ENCODE measurements at regions not wholly inside any gene's neighbourhood (a gene's known extent, or its start where the extent isn't known, plus 50 kb on each side); places are given as distances from the start of the nearest gene placed in this dataset.

GRCh38 chr12:127504874-127505273 lies 762.1 kb upstream of the TMEM132C start:
- Histone ChIP-seq H3K4me3 (replicated peaks; ENCODE audit: low read depth, low read length) (no peak overlapping the region), H3K27me3 (replicated peaks; ENCODE audit: control insufficient read depth, insufficient read depth, low read length) (no peaks in the 10 kb centered on the region), H3K36me3 (ENCODE audit: control insufficient read depth, insufficient read depth, low read length) (no peaks in the 10 kb centered on the region)
- DNase-seq (ENCODE audit: extremely low read depth, insufficient read length), result no peak
- TF ChIP-seq, protein P1, sequence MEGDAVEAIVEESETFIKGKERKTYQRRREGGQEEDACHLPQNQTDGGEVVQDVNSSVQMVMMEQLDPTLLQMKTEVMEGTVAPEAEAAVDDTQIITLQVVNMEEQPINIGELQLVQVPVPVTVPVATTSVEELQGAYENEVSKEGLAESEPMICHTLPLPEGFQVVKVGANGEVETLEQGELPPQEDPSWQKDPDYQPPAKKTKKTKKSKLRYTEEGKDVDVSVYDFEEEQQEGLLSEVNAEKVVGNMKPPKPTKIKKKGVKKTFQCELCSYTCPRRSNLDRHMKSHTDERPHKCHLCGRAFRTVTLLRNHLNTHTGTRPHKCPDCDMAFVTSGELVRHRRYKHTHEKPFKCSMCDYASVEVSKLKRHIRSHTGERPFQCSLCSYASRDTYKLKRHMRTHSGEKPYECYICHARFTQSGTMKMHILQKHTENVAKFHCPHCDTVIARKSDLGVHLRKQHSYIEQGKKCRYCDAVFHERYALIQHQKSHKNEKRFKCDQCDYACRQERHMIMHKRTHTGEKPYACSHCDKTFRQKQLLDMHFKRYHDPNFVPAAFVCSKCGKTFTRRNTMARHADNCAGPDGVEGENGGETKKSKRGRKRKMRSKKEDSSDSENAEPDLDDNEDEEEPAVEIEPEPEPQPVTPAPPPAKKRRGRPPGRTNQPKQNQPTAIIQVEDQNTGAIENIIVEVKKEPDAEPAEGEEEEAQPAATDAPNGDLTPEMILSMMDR (IDR thresholded peaks at IDR 0.05; ENCODE audit: insufficient read depth, low read length, poor library complexity, severe bottlenecking), result no peak

DNA sequence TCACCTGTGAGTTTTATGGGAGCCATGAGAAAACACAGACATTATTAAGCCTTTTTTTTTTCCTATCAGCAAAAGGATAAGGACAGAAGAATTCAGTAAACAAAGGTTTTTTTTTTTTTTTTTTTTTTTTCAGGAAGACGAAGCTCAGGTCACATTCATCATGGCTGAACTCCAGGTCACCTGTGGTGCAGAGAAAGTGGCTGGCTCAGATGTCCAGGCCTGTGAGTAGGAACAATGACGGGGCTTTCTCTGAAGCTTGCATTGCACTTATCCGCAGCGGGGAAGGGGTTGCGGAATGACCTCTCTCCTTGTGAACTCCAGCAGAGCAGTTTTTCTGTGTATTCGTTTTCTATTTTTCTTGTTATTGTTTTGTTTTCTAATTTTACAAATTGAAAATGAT lies 759.6 kb upstream of the TMEM132C start:
- no peak for DNase-seq (ENCODE audit: extremely low read depth, insufficient read length)
- Histone ChIP-seq H3K4me3 (replicated peaks; ENCODE audit: low read depth, low read length) (no peak overlapping the region), H3K27me3 (replicated peaks; ENCODE audit: control insufficient read depth, insufficient read depth, low read length) (no peaks in the 10 kb centered on the region), H3K36me3 (ENCODE audit: control insufficient read depth, insufficient read depth, low read length) (no peaks in the 10 kb centered on the region)
- TF ChIP-seq, protein P1 (IDR thresholded peaks at IDR 0.05; ENCODE audit: insufficient read depth, low read length, poor library complexity, severe bottlenecking), result no peak

DNA sequence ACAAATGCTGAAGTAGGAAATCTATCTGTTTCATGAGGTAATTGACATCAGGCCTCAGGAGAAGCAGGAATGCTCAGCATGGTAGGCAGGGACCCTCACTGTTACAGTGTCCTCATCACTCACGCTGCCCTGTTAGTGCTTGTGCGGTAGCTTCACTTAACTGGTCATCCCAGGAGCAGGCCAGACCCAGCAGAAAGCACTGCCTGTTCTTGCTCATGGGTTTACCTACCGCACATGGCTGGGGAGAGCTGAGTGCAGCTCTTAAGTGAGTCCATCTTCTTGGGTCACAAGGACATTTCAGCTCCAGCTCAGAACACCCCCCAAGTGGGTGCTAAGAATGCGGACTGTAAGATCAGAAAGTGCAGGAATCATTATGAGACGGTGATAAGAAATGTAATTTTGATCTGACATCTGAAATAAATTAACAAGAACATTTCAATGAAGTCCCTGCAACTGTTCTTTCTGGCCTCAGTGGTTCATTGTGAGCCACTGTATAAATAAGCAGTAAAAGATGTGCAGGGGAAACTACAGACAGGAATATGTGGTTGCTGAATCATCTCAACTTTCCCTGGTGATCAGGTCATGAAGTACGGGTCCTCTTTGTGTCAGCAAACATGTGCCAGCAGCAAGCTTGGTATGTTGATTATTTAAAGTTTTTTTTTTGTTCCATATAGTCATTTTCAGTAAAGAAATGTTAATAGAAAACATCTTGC lies 757.7 kb upstream of the TMEM132C start:
- no peak for DNase-seq (ENCODE audit: extremely low read depth, insufficient read length)
- Histone ChIP-seq H3K4me3 (replicated peaks; ENCODE audit: low read depth, low read length) (no peak overlapping the region), H3K27me3 (replicated peaks; ENCODE audit: control insufficient read depth, insufficient read depth, low read length) (no peaks in the 10 kb centered on the region), H3K36me3 (ENCODE audit: control insufficient read depth, insufficient read depth, low read length) (no peaks in the 10 kb centered on the region)
- TF ChIP-seq, protein P1 (IDR thresholded peaks at IDR 0.05; ENCODE audit: insufficient read depth, low read length, poor library complexity, severe bottlenecking), result no peak

DNA sequence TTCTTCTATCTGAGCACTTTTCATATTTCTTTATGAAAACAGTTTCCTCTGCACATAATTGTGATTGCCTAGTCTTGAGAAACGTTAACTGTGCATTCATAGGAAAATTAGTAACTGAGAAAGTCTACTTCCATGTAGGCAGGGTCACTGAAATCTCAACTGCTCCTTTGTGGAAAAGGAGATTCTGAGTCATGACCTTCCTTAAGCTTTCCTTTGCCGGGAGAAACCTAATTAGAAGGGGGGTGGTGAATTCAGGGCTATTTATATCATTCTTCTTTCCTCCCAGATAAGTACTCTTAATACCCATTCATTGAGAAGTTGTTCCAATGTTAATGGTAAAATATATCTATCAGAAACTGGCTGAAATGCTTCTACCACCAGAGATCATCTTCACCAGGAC lies 751.0 kb upstream of the TMEM132C start:
- H3K27me3 ChIP-seq (replicated peaks; ENCODE audit: control insufficient read depth, insufficient read depth, low read length), result no peaks in the 10 kb centered on the region
- TF ChIP-seq, protein P1 (IDR thresholded peaks at IDR 0.05; ENCODE audit: insufficient read depth, low read length, poor library complexity, severe bottlenecking), result no peak
- no peak overlapping the region for H3K4me3 ChIP-seq (replicated peaks; ENCODE audit: low read depth, low read length)
- H3K36me3 ChIP-seq (ENCODE audit: control insufficient read depth, insufficient read depth, low read length), result no peaks in the 10 kb centered on the region
- DNase-seq (ENCODE audit: extremely low read depth, insufficient read length), result no peak

DNA sequence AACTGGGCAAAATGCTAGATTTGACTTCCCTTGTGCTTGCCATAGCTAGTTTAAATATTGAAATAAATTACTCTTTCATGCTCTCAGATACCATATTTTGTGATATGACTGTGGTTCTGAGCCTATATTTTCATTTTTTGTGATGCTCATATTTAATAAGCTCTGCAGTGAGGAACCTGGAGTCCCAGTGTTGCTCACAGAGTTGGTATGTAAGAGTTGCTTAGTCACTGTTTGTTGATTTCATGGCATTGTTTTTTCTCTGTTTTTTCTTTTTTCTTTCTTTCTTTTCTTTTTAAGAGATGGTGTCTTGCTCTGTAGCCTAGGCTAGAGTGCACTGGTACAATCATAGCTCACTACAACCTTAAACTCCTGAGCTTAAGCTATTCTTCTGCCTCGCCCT lies 750.5 kb upstream of the TMEM132C start:
- Histone ChIP-seq H3K4me3 (replicated peaks; ENCODE audit: low read depth, low read length) (no peak overlapping the region), H3K27me3 (replicated peaks; ENCODE audit: control insufficient read depth, insufficient read depth, low read length) (no peaks in the 10 kb centered on the region), H3K36me3 (ENCODE audit: control insufficient read depth, insufficient read depth, low read length) (no peaks in the 10 kb centered on the region)
- TF ChIP-seq, protein P1 (IDR thresholded peaks at IDR 0.05; ENCODE audit: insufficient read depth, low read length, poor library complexity, severe bottlenecking), result no peak
- no peak for DNase-seq (ENCODE audit: extremely low read depth, insufficient read length)

- no peak overlapping the region for H3K4me3 ChIP-seq (replicated peaks; ENCODE audit: low read depth, low read length)
- TF ChIP-seq, protein P1 (IDR thresholded peaks at IDR 0.05; ENCODE audit: insufficient read depth, low read length, poor library complexity, severe bottlenecking), result no peak
- no peak for DNase-seq (ENCODE audit: extremely low read depth, insufficient read length)
- H3K27me3 ChIP-seq (replicated peaks; ENCODE audit: control insufficient read depth, insufficient read depth, low read length), result no peaks in the 10 kb centered on the region
- no peaks in the 10 kb centered on the region for H3K36me3 ChIP-seq (ENCODE audit: control insufficient read depth, insufficient read depth, low read length)
Observed at GRCh38 chr12:127519779-127520178, 747.2 kb upstream of the TMEM132C start.

Measured in GM06990 (cell line).